Endothelial cell (in vitro differentiated cells): ENCODE measurements at regions not wholly inside any gene's neighbourhood (a gene's known extent, or its start where the extent isn't known, plus 50 kb on each side); places are given as distances from the start of the nearest gene placed in this dataset.

ENCODE experiments used
- DNase-seq: peaks from one replicate; pipeline ENCODE4 v3.0.0; 2021; ENCODE audit warnings: low spot score
- H3K27ac Mint-ChIP-seq: one replicate; pipeline ENCODE4 v1.8.0; 2021; ENCODE audit warnings: mixed read lengths, inconsistent platforms; ENCODE audit not compliant: unreplicated experiment
- H3K27me3 Mint-ChIP-seq: one replicate; pipeline ENCODE4 v1.8.0; 2021; ENCODE audit warnings: mild to moderate bottlenecking, moderate library complexity, mixed read lengths, inconsistent platforms; ENCODE audit not compliant: unreplicated experiment
- H3K36me3 Mint-ChIP-seq: one replicate; pipeline ENCODE4 v1.8.0; 2021; ENCODE audit warnings: mild to moderate bottlenecking, low read depth, mixed read lengths, inconsistent platforms; ENCODE audit not compliant: unreplicated experiment
- H3K4me1 Mint-ChIP-seq: one replicate; pipeline ENCODE4 v1.8.0; 2021; ENCODE audit warnings: mild to moderate bottlenecking, mixed read lengths, inconsistent platforms; ENCODE audit not compliant: unreplicated experiment
- H3K4me3 Mint-ChIP-seq: one replicate; pipeline ENCODE4 v1.8.0; 2021; ENCODE audit warnings: mild to moderate bottlenecking, mixed read lengths, inconsistent platforms; ENCODE audit not compliant: unreplicated experiment
- H3K9me3 Mint-ChIP-seq: one replicate; pipeline ENCODE4 v1.8.0; 2021; ENCODE audit warnings: mixed read lengths, inconsistent platforms; ENCODE audit not compliant: unreplicated experiment
- CTCF ChIP-seq: fragments of 200-600 bp; sonication (generic); IDR thresholded peaks from one replicate; pipeline ENCODE4 v1.5.0; 2021; ENCODE audit warnings: antibody characterized with exemption; ENCODE audit not compliant: unreplicated experiment

- Mint-ChIP-seq H3K4me3 (no peak overlapping the region), H3K4me1 (peaks cover 2% of the 10 kb centered on the region)
- DNase-seq, result no peak
Measured at GRCh38 chr22:49697047-49697446, 130.6 kb downstream of the BRD1 start.

GRCh38 chr22:49694462-49695260 is 133.0 kb downstream of the BRD1 start:
- peaks cover 4% of the 10 kb centered on the region for H3K9me3 Mint-ChIP-seq
- no peak for DNase-seq
- TF ChIP-seq CTCF, result no peak
- peaks cover 2% of the 10 kb centered on the region for H3K4me1 Mint-ChIP-seq
- no peak overlapping the region for H3K4me3 Mint-ChIP-seq
- no peak overlapping the region for H3K27ac Mint-ChIP-seq
- peaks cover 2% of the 10 kb centered on the region for H3K27me3 Mint-ChIP-seq
- peaks cover 7% of the 10 kb centered on the region for H3K36me3 Mint-ChIP-seq

More at GRCh38 chr22:49697047-49697446, 130.6 kb downstream of the BRD1 start:
- H3K27ac Mint-ChIP-seq, result no peak overlapping the region
- peaks cover 4% of the 10 kb centered on the region for H3K9me3 Mint-ChIP-seq
- peaks cover 3% of the 10 kb centered on the region for H3K36me3 Mint-ChIP-seq
- H3K27me3 Mint-ChIP-seq, result peaks cover 2% of the 10 kb centered on the region
- no peak for TF ChIP-seq CTCF

GRCh38 chr22:49693848-49694247 is 133.8 kb downstream of the BRD1 start:
- Mint-ChIP-seq H3K4me3 (no peak overlapping the region), H3K4me1 (peaks cover 2% of the 10 kb centered on the region), H3K9me3 (peaks cover 4% of the 10 kb centered on the region), H3K36me3 (peaks cover 7% of the 10 kb centered on the region), H3K27ac (no peak overlapping the region), H3K27me3 (peaks cover 2% of the 10 kb centered on the region)
- no peak for TF ChIP-seq CTCF
- DNase-seq, result no peak

GRCh38 chr22:49693416-49693815 is 134.3 kb downstream of the BRD1 start:
- TF ChIP-seq CTCF, result no peak
- Mint-ChIP-seq H3K9me3 (peaks cover 4% of the 10 kb centered on the region), H3K4me3 (no peak overlapping the region), H3K27me3 (peaks cover 2% of the 10 kb centered on the region), H3K4me1 (peaks cover 2% of the 10 kb centered on the region), H3K36me3 (peaks cover 7% of the 10 kb centered on the region), H3K27ac (no peak overlapping the region)
- no peak for DNase-seq

- no peak for TF ChIP-seq CTCF
- H3K4me3 Mint-ChIP-seq, result no peak overlapping the region
- H3K27ac Mint-ChIP-seq, result no peak overlapping the region
- peaks cover 4% of the 10 kb centered on the region for H3K9me3 Mint-ChIP-seq
- H3K36me3 Mint-ChIP-seq, result peaks cover 7% of the 10 kb centered on the region
- peaks cover 2% of the 10 kb centered on the region for H3K27me3 Mint-ChIP-seq
- no peak for DNase-seq
- H3K4me1 Mint-ChIP-seq, result peaks cover 2% of the 10 kb centered on the region
Measured at GRCh38 chr22:49692499-49693225, 135.0 kb downstream of the BRD1 start.
